Hematopoietic multipotent progenitor cell treated with erythropoietin and hydrocortisone succinate and interleukin-3 and kit ligand, for 17 days (in vitro differentiated cells): ENCODE measurements at regions not wholly inside any gene's neighbourhood (a gene's known extent, or its start where the extent isn't known, plus 50 kb on each side); places are given as distances from the start of the nearest gene placed in this dataset.

Experiments
- DNase-seq: peaks from one replicate; pipeline ENCODE4 v3.0.0-alpha.2; 2015; ENCODE audit warnings: low spot score

- no peak for DNase-seq
Observed at GRCh38 chr1:185500001-185500626, 183.1 kb upstream of the IVNS1ABP start.

DNA sequence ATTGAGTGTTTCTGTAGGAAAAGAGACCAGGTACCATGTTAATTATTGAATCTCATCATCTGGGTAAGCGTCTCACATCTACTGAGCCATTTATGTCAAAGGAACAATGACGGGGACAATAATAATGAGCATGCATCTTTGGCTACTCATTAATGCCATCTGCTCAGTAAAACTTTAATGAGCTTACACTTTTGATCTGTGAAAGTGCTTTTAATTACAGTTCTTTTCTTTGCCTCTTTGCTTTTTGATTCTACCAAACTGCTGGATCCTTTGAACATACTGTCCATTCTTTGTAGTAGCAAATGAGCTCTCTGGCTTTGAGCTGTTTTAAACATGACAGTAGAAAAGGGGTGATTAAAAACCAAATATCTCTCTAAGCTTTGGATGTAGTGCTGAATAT is 181.2 kb upstream of the IVNS1ABP start:
- DNase-seq: no peak

- no peak for DNase-seq
Observed at GRCh38 chr1:185497177-185497576, 180.1 kb upstream of the IVNS1ABP start.

DNA sequence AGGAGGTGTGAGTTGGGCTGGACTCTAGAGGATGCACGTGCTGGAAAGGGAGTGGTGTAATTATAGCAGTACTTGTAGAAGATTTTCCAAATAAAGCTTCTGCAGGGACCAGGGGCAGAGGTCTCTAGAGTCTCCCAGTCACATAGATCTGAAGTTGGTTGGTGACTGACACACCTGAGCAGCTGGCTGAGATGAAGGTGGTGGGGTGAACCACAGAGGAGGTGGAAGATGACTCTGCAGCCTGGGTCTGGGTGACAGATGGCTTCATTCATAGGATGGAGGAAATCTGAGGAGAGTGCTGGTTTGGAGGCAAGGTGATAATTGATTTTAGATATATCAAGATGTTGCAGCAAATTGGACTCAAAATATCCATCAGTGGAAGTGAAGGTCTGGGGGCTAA is 178.9 kb upstream of the IVNS1ABP start:
- no peak for DNase-seq

GRCh38 chr1:185495007-185495406 is 178.0 kb upstream of the IVNS1ABP start:
- DNase-seq: no peak

DNA sequence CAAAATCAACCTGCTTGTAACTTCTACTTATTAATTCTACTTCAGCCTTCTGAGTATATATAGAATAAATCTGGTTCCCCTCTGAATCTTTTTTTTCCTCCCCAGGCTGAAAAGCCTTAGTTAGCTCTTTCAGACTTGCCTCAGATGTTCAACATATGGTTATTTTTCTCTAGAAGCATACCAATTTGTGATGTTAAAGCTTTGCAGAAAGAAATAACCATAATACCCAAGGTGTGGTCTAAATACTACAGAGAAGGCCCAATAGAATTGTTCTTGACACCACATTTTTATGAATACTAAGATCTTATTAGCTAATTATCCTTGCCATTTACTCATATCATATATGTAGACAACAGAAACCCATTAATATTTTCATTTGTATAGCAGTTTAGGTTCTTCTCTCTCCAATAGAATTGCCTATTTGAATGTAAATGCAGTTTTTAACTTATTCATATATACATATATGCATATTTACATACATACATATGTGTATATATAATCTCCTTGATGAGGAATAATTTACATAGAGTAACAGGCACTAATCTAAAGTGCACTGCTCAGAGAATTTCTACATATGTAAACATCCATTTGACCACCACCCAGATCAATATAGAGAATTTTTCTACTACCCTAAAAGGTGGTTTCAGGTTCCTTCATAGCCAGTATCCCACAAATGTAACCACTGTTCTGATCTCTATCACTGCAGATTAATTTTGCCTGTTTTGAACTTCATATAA is 175.2 kb upstream of the IVNS1ABP start:
- DNase-seq: no peak

DNA sequence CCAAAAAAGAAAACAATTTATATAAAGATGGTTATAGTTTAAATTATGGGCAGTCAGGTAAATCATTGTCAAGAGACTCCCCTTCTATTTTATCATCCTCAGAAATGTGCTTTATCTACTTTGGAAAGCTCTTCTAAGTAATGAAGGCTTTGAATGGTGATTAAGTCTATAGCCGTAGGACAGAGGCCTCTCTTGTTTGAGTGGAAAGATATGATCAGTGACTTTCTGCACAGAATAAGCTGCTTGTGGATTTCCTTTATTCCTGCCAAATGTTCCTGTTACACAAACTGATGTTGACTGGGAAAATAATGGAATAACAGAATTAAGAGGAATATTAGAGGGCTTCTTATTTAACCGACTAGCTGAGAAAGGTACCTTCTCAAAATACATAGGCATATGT is 174.6 kb upstream of the IVNS1ABP start:
- no peak for DNase-seq

GRCh38 chr1:185490924-185491323 is 173.9 kb upstream of the IVNS1ABP start:
- no peak for DNase-seq

DNA sequence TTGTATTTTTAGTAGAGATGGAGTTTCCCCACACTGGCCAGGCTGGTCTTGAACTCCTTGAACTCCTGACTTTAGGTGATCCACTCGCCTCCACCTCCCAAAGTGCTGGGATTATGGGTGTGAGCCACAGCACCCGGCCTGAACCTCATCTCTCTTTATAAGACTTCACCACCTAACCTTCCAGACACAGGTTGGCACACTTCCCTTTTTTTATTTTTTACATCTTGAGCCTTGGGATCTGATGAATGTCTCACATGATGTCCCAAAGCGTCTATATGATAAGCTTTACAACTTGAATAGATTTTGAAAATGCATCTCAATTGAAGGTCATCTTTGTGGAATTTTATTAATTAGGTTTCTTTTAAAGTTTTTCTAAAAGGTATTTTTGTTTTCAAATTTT is 172.4 kb upstream of the IVNS1ABP start:
- DNase-seq: no peak

DNA sequence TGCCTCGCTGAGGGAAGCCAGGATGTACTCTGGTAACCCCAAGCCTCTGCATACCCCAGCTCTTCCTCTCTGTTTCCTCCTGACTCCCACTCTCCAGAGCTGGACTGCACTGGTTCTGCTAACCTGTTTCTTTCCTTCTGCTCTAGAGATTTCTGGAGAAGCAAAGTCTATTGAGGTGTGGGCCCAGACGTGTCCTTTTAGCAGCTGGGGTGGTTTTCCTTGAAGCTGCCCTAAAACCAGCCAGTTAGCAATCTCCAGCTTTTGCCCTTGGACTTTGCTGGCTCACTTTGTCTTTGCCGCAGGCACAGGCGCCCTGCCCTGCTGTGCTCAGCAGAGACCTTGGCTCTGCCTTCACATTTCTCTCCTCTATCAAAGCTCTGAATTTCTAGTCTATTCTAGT is 171.8 kb upstream of the IVNS1ABP start:
- no peak for DNase-seq

DNA sequence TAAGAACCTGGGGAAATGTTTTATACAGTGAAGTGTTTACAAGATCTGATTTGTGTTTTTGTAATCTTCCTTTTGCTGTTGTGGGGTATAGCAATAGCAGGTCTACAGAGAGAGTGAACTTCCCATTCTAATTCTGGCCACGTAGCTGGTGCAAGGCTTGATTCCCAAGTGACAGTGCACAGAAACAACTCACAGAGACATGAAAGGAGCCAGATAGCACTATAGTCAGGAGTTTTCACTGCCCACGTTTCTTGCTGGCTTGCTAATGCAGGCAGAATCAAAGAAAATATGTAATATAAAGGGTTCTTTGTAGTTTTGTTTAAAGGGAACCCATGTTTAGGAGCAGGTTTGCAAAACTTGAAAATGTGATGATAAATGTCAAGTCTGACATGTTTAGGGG is 170.9 kb upstream of the IVNS1ABP start:
- no peak for DNase-seq

GRCh38 chr1:185487026-185487425 is 170.0 kb upstream of the IVNS1ABP start:
- DNase-seq: no peak

DNA sequence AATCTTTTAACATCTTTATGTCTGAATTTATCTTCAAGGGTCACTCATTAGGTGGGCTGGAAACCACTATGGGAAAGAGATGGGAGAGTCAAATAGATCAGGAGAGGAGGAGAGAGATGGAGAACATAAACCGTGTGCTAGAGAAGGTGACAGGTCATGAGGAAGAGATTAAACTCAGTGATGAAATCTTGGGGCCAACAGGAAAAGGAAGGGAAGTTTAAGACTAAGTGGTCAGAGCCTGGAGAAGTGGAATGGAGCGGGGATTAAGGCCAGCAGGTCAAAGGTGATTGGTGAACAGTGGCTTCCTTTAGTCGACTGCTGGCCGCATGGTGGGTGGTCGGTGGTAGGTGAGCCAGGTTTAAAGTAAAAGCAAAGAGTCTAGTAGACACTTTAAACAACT is 169.3 kb upstream of the IVNS1ABP start:
- DNase-seq: no peak

GRCh38 chr1:185483664-185484450 is 166.8 kb upstream of the IVNS1ABP start:
- peak; percentile 9 for DNase-seq

DNA sequence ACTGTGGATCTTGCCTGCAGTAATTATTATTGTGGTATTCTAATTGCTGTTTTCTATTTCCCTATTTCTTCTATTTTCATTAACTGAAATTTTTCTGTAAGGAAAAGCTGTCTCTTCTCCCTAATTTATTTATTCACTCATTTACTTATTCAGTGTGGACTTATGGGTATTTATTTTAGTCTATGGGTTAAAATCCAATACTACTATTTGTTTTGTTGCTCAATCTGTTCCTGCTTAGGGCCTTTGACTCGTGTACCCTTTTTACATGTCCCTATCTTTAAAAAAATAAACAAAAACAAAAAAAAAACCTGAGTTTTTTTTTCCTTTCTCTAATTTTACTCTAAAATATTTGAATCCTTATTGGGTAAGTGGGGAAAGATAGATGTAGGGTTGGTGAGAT is 166.2 kb upstream of the IVNS1ABP start:
- no peak for DNase-seq

DNA sequence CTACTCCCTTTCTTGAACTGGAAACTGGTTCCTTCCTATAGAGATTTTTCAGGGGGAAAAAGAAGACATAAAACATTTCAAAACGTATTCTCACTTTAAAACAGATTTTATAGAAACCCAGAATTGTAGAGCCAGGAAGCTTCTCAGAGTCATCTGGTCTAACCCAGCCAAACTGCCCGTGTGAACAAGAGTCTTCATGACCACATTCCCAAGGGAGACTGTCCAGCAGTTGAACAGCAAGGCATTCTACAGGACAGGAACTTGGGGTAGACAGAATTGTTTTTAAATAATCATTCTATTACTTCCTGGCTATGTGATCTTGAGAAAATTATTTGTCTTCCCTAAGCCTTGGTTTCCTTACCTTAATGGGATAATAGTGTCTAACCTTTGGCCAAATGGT is 163.5 kb upstream of the IVNS1ABP start:
- DNase-seq: no peak

- no peak for DNase-seq
Observed at GRCh38 chr1:185479796-185480195, 162.8 kb upstream of the IVNS1ABP start.

DNA sequence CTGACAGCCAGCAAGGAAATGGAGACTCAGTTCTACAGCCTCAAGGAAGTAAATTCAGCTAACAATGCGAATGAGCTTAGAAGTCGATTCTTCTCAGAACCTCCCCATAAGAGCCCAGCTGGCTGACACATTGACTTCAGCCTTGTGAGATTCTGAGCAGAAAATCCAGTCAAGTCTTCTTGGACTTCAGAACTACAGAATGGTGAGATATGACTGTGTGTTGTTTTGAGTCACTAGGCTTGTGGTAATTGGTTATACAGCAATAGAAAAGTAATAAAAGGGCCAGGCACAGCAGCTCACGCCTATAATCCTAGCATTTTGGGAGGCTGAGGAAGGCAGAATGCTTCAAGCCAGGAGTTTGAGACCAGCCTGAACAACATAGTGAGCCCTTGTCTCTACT is 161.8 kb upstream of the IVNS1ABP start:
- DNase-seq: no peak

DNA sequence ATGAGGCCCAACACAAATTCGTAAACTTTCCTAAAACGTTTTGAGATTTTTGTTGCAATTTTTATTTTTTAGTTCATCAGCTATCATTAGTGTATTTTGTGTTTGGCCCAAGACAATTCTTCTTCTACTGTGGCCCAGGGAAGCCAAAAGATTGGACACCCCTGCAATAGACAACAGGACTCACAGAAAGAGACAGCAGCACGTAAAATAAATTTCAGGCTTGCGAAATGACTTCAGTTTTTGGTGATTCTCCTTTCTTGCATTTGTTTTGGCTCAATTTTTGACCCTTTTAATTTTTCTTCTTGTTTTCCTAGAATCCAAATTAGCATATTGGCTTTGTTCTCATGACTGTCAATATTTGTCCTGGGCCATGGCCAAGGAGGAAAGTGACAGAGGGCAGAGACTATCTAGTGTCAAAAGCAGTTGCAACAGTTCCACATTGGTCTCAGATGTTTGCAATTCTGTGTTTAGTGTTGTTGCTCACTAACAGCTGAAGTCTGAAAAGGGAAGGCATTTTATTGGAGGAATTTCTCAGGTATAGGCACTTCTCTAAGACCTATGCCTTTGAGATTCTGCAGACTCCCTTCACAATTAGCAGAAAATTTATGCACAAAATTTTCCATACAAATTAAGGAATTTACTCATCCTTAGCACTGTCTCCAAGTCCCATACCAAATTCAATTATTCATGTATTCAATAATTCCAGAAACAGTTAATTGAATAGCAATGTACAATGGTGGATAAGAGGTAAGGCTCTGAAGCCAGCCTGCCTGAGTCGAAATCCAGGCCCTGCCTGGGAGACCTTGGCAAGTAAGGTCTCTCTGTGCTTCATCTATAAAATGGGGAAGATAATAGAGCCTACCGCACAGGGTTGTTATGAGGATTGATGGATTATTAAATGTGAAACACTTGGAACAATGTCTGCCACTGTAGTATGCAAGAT is 160.9 kb upstream of the IVNS1ABP start:
- DNase-seq: no peak

GRCh38 chr1:185474440-185475149 is 157.6 kb upstream of the IVNS1ABP start:
- no peak for DNase-seq

GRCh38 chr1:185473186-185473585 is 156.1 kb upstream of the IVNS1ABP start:
- no peak for DNase-seq
